ENCODE measurements at regions not wholly inside any gene's neighbourhood (a gene's known extent, or its start where the extent isn't known, plus 50 kb on each side); places are given as distances from the start of the nearest gene placed in this dataset.
"Not testable (repeated sequence)": the region's sequence is repeated elsewhere in the genome, so short reads cannot be mapped to it uniquely, and the experiment has no call there.

GRCh38 chr6:103113416-103113815, 1719.9 kb downstream of the GRIK2 start:
- H3K27ac Mint-ChIP-seq (ENCODE audit: unreplicated experiment): no peak overlapping the region
- no peak for DNase-seq
- no peaks in the 10 kb centered on the region for H3K4me1 Mint-ChIP-seq (ENCODE audit: low read depth, unreplicated experiment)
- H3K36me3 Mint-ChIP-seq (ENCODE audit: unreplicated experiment): peaks cover 9% of the 10 kb centered on the region
- no peak overlapping the region for H3K4me3 Mint-ChIP-seq (ENCODE audit: unreplicated experiment)
- H3K9me3 Mint-ChIP-seq (ENCODE audit: unreplicated experiment): no peaks in the 10 kb centered on the region
- no peak for TF ChIP-seq CTCF (IDR thresholded peaks at IDR 0.05; ENCODE audit: partially characterized antibody, unreplicated experiment)
- no peaks in the 10 kb centered on the region for H3K27me3 Mint-ChIP-seq (ENCODE audit: unreplicated experiment)

GRCh38 chr6:103107985-103108384, 1714.5 kb downstream of the GRIK2 start:
- Mint-ChIP-seq H3K9me3 (ENCODE audit: unreplicated experiment) (no peaks in the 10 kb centered on the region), H3K4me3 (ENCODE audit: unreplicated experiment) (no peak overlapping the region), H3K27me3 (ENCODE audit: unreplicated experiment) (no peaks in the 10 kb centered on the region), H3K36me3 (ENCODE audit: unreplicated experiment) (no peaks in the 10 kb centered on the region), H3K4me1 (ENCODE audit: low read depth, unreplicated experiment) (no peaks in the 10 kb centered on the region), H3K27ac (ENCODE audit: unreplicated experiment) (no peak overlapping the region)
- no peak for TF ChIP-seq CTCF (IDR thresholded peaks at IDR 0.05; ENCODE audit: partially characterized antibody, unreplicated experiment)
- no peak for DNase-seq

- H3K36me3 Mint-ChIP-seq (ENCODE audit: unreplicated experiment): no peaks in the 10 kb centered on the region
- no peak for DNase-seq
- H3K27ac Mint-ChIP-seq (ENCODE audit: unreplicated experiment): no peak overlapping the region
- no peaks in the 10 kb centered on the region for H3K9me3 Mint-ChIP-seq (ENCODE audit: unreplicated experiment)
- no peak overlapping the region for H3K4me3 Mint-ChIP-seq (ENCODE audit: unreplicated experiment)
- no peaks in the 10 kb centered on the region for H3K4me1 Mint-ChIP-seq (ENCODE audit: low read depth, unreplicated experiment)
- H3K27me3 Mint-ChIP-seq (ENCODE audit: unreplicated experiment): no peaks in the 10 kb centered on the region
- TF ChIP-seq CTCF (IDR thresholded peaks at IDR 0.05; ENCODE audit: partially characterized antibody, unreplicated experiment): no peak
These were observed 1712.2 kb downstream of the GRIK2 start for GRCh38 chr6:103105686-103106085.

GRCh38 chr6:103101267-103101666, 1707.8 kb downstream of the GRIK2 start:
- H3K27me3 Mint-ChIP-seq (ENCODE audit: unreplicated experiment): no peaks in the 10 kb centered on the region

GRCh38 chr6:103092414-103092813, 1698.9 kb downstream of the GRIK2 start:
- not testable (repeated sequence) for H3K4me1 Mint-ChIP-seq (ENCODE audit: low read depth, unreplicated experiment); DNase-seq; H3K36me3 Mint-ChIP-seq (ENCODE audit: unreplicated experiment); H3K4me3 Mint-ChIP-seq (ENCODE audit: unreplicated experiment); H3K9me3 Mint-ChIP-seq (ENCODE audit: unreplicated experiment); H3K27me3 Mint-ChIP-seq (ENCODE audit: unreplicated experiment); H3K27ac Mint-ChIP-seq (ENCODE audit: unreplicated experiment)

More at GRCh38 chr6:103101267-103101666, 1707.8 kb downstream of the GRIK2 start:
- Mint-ChIP-seq H3K36me3 (ENCODE audit: unreplicated experiment) (peaks cover 5% of the 10 kb centered on the region), H3K4me3 (ENCODE audit: unreplicated experiment) (no peak overlapping the region), H3K27ac (ENCODE audit: unreplicated experiment) (no peak overlapping the region), H3K4me1 (ENCODE audit: low read depth, unreplicated experiment) (no peaks in the 10 kb centered on the region), H3K9me3 (ENCODE audit: unreplicated experiment) (no peaks in the 10 kb centered on the region)
- no peak for TF ChIP-seq CTCF (IDR thresholded peaks at IDR 0.05; ENCODE audit: partially characterized antibody, unreplicated experiment)
- no peak for DNase-seq

GRCh38 chr6:103085801-103086200, 1692.3 kb downstream of the GRIK2 start:
- no peak for TF ChIP-seq CTCF (IDR thresholded peaks at IDR 0.05; ENCODE audit: partially characterized antibody, unreplicated experiment)

More at GRCh38 chr6:103085801-103086200, 1692.3 kb downstream of the GRIK2 start:
- DNase-seq: no peak
- peaks cover 20% of the 10 kb centered on the region for H3K4me1 Mint-ChIP-seq (ENCODE audit: low read depth, unreplicated experiment)
- peaks cover 13% of the 10 kb centered on the region for H3K27me3 Mint-ChIP-seq (ENCODE audit: unreplicated experiment)
- peaks cover 4% of the 10 kb centered on the region for H3K36me3 Mint-ChIP-seq (ENCODE audit: unreplicated experiment)
- peak overlapping the region; percentile 70 for H3K27ac Mint-ChIP-seq (ENCODE audit: unreplicated experiment)
- H3K4me3 Mint-ChIP-seq (ENCODE audit: unreplicated experiment): no peak overlapping the region
- peaks cover 11% of the 10 kb centered on the region for H3K9me3 Mint-ChIP-seq (ENCODE audit: unreplicated experiment)

Data from glutamatergic neuron (in vitro differentiated cells).